CD14-positive monocyte (primary cell): ENCODE measurements at regions not wholly inside any gene's neighbourhood (a gene's known extent, or its start where the extent isn't known, plus 50 kb on each side); places are given as distances from the start of the nearest gene placed in this dataset.

Experiments
- DNase-seq, 3 donors: peaks; one replicate each; pipeline ENCODE4 v3.0.0-alpha.2; 2011 to 2022
- H2AFZ ChIP-seq: 2 replicates; pipeline ENCODE4 v1.6.0; 2012; ENCODE audit warnings: mild to moderate bottlenecking, low read depth, low read length, inconsistent platforms; ENCODE audit not compliant: insufficient read depth, poor library complexity, severe bottlenecking
- H3K27ac ChIP-seq, 2 donors: 1 replicate in 1 of 2; 2 replicates in 1 of 2; pipeline ENCODE4 v1.5.1; 2012 to 2013; ENCODE audit warnings: low read length in 2 of 2, control low read depth in 1 of 2, inconsistent platforms in 1 of 2, low read depth in 1 of 2, mild to moderate bottlenecking in 1 of 2
- H3K27me3 ChIP-seq, 2 donors: one replicate each; pipeline versions ENCODE4 v1.6.0 to v1.6.1; 2011 to 2013; ENCODE audit warnings: low read length in 2 of 2; ENCODE audit not compliant: control insufficient read depth in 2 of 2, insufficient read depth in 2 of 2
- H3K36me3 ChIP-seq, 2 donors: replicated peaks in 1 of 2; 1 replicate in 1 of 2; 2 replicates in 1 of 2; pipeline versions ENCODE4 v1.5.1 to v1.6.1; 2012 to 2013; ENCODE audit warnings: low read length in 2 of 2, control low read depth in 1 of 2, inconsistent platforms in 1 of 2, mild to moderate bottlenecking in 1 of 2; ENCODE audit not compliant: insufficient read depth in 2 of 2, control insufficient read depth in 1 of 2
- H3K4me1 ChIP-seq, 2 donors: 1 replicate in 1 of 2; 2 replicates in 1 of 2; pipeline versions ENCODE4 v1.5.1 to v1.6.1; 2012 to 2013; ENCODE audit warnings: low read length in 2 of 2, control low read depth in 1 of 2, inconsistent platforms in 1 of 2, mild to moderate bottlenecking in 1 of 2, moderate library complexity in 1 of 2; ENCODE audit not compliant: insufficient read depth in 2 of 2, control insufficient read depth in 1 of 2
- H3K4me2 ChIP-seq: replicated peaks from 2 replicates; pipeline ENCODE3; 2012; ENCODE audit warnings: low read length, moderate library complexity, mild to moderate bottlenecking; ENCODE audit not compliant: poor library complexity, severe bottlenecking; ENCODE audit errors: extremely low read depth
- H3K4me3 ChIP-seq, 3 experiments: fragments of 200-600 bp in 1 of 3; sonication (generic) in 1 of 3; replicated peaks in 1 of 3; 1 replicate in 2 of 3; 2 replicates in 1 of 3; pipeline ENCODE4 v1.5.1; 2011 to 2013; ENCODE audit warnings: low read length in 3 of 3, mild to moderate bottlenecking in 3 of 3, control low read depth in 2 of 3, low read depth in 2 of 3, inconsistent platforms in 1 of 3, moderate library complexity in 1 of 3
- H3K79me2 ChIP-seq: 2 replicates; pipeline ENCODE4 v1.6.0; 2012; ENCODE audit warnings: mild to moderate bottlenecking, control low read depth, inconsistent platforms, low read length, moderate library complexity; ENCODE audit not compliant: insufficient read depth
- H3K9ac ChIP-seq: 2 replicates; pipeline ENCODE4 v1.6.0; 2017; ENCODE audit warnings: low read length, mild to moderate bottlenecking; ENCODE audit not compliant: insufficient read depth, poor library complexity, severe bottlenecking
- H3K9me3 ChIP-seq, 2 donors: replicated peaks in 1 of 2; 1 replicate in 1 of 2; 2 replicates in 1 of 2; pipeline versions ENCODE4 v1.5.1 to v1.6.1; 2012 to 2013; ENCODE audit warnings: low read length in 2 of 2, control low read depth in 1 of 2; ENCODE audit not compliant: control insufficient read depth in 1 of 2, insufficient read depth in 1 of 2
- H4K20me1 ChIP-seq: 2 replicates; pipeline ENCODE4 v1.6.0; 2012; ENCODE audit warnings: mild to moderate bottlenecking, low read length, control low read depth, moderate library complexity; ENCODE audit not compliant: insufficient read depth
- H3K27ac Mint-ChIP-seq, 7 donors: one replicate each; pipeline ENCODE4 v1.8.0; 2020; ENCODE audit warnings: mild to moderate bottlenecking in 7 of 7, mixed read lengths in 7 of 7, moderate library complexity in 6 of 7, inconsistent platforms in 2 of 7
- H3K27me3 Mint-ChIP-seq, 3 donors: one replicate each; pipeline ENCODE4 v1.8.0; 2021 to 2022; ENCODE audit warnings: low read depth in 3 of 3, mild to moderate bottlenecking in 3 of 3, mixed read lengths in 3 of 3, moderate library complexity in 3 of 3, inconsistent platforms in 1 of 3
- H3K36me3 Mint-ChIP-seq, 2 donors: one replicate each; pipeline ENCODE4 v1.8.0; 2020; ENCODE audit warnings: mixed read lengths in 2 of 2, inconsistent platforms in 1 of 2, mild to moderate bottlenecking in 1 of 2
- H3K4me1 Mint-ChIP-seq: one replicate; pipeline ENCODE4 v1.8.0; 2020; ENCODE audit warnings: mild to moderate bottlenecking, mixed read lengths
- H3K4me3 Mint-ChIP-seq, 2 donors: one replicate each; pipeline ENCODE4 v1.8.0; 2020; ENCODE audit warnings: mild to moderate bottlenecking in 2 of 2, mixed read lengths in 2 of 2, moderate library complexity in 1 of 2
- H3K9me3 Mint-ChIP-seq, 7 donors: one replicate each; pipeline ENCODE4 v1.8.0; 2020 to 2022; ENCODE audit warnings: mixed read lengths in 7 of 7, mild to moderate bottlenecking in 6 of 7, moderate library complexity in 6 of 7, inconsistent platforms in 2 of 7
- WGBS: methylation state at CpG from one replicate; pipeline ENCODE4 v1.1.5; 2013; ENCODE audit warnings: missing lambda C conversion rate; ENCODE audit not compliant: insufficient coverage; 5-methylcytosine and 5-hydroxymethylcytosine counted together
- intact Hi-C, 2 donors: fragments of 100-400 bp; cut with micrococcal nuclease; formaldehyde crosslinking; loops; one replicate each; pipeline versions ENCODE4 v1.15.0 to v1.15.1; 2023
- TF ChIP-seq, protein P1 (sequence below): fragments of 200-600 bp; IDR thresholded peaks from one replicate; pipeline ENCODE4 v1.8.0; 2022; ENCODE audit warnings: antibody characterized with exemption, mild to moderate bottlenecking

DNA sequence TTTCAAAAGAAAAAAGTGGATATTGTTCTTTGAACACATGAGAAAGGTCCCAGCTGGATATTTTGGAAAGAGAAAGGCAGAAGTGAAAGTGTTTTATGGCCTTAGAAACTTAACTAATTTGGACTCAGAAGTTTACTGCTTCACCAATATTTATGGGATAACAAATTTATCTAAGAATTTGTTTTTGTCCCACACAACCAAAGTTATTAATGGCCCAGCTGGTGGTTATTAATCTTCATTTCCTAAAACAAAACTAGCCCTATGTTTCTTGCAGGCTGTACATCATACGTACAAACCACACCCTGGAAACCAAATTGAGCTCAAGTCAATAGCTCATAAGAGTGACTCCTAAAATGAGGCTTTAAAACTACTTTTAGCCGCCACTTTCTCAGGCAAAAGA is 372.9 kb upstream of the LMCD1 start:
- intact Hi-C loops: no loop called here
- no peaks in the 10 kb centered on the region for H3K4me1 ChIP-seq
- no peaks in the 10 kb centered on the region for H3K36me3 ChIP-seq
- Mint-ChIP-seq H3K36me3 (no peaks in the 10 kb centered on the region), H3K27me3 (no peaks in the 10 kb centered on the region), H3K4me3 (no peak overlapping the region), H3K9me3 (peaks cover 0 to 9% (median 2%) of the 10 kb centered on the region in 7 donors), H3K4me1 (no peaks in the 10 kb centered on the region), H3K27ac (no peak overlapping the region)
- H2AFZ ChIP-seq: no peak overlapping the region
- H3K27ac ChIP-seq: no peak overlapping the region
- no peak overlapping the region for H3K9ac ChIP-seq
- TF ChIP-seq, protein P1, sequence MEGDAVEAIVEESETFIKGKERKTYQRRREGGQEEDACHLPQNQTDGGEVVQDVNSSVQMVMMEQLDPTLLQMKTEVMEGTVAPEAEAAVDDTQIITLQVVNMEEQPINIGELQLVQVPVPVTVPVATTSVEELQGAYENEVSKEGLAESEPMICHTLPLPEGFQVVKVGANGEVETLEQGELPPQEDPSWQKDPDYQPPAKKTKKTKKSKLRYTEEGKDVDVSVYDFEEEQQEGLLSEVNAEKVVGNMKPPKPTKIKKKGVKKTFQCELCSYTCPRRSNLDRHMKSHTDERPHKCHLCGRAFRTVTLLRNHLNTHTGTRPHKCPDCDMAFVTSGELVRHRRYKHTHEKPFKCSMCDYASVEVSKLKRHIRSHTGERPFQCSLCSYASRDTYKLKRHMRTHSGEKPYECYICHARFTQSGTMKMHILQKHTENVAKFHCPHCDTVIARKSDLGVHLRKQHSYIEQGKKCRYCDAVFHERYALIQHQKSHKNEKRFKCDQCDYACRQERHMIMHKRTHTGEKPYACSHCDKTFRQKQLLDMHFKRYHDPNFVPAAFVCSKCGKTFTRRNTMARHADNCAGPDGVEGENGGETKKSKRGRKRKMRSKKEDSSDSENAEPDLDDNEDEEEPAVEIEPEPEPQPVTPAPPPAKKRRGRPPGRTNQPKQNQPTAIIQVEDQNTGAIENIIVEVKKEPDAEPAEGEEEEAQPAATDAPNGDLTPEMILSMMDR: no peak
- H3K4me2 ChIP-seq: no peak overlapping the region
- H4K20me1 ChIP-seq: no peaks in the 10 kb centered on the region
- H3K4me3 ChIP-seq: no peak overlapping the region
- H3K79me2 ChIP-seq: no peaks in the 10 kb centered on the region
- no peak for DNase-seq
- no peaks in the 10 kb centered on the region for H3K27me3 ChIP-seq
- 100% methylated on average over 1 of the region's 2 CpGs for WGBS
- H3K9me3 ChIP-seq: no peaks in the 10 kb centered on the region

DNA sequence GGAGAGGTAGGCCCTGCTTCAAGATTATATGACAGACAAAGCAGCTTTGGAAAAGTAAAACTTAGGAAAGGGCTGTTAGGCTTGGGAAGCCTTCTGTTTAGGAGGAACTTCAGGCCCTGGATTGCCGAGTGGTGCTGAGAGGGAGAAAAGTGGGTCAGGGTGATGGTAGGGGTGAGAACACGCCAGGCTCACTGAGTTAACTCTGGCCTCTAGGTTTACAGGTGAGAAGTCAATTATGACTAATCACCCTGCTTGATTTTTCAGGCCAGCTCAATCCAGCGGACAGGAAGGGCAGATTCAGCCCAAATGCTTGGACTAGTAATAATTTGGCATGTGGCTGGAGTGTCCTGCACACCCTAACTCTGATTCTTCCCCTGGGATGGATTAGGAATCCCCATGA is 365.1 kb upstream of the LMCD1 start:
- peaks cover 0 to 2% (median 0%) of the 10 kb centered on the region in 3 donors for H3K27me3 Mint-ChIP-seq
- H3K4me3 ChIP-seq: no peak overlapping the region

More for the DNA sequence above, 365.1 kb upstream of the LMCD1 start:
- no peaks in the 10 kb centered on the region for H3K9me3 ChIP-seq
- H3K27ac ChIP-seq: no peak overlapping the region
- no peak overlapping the region for H3K4me2 ChIP-seq
- no peak for DNase-seq
- intact Hi-C loops: no loop called here
- Mint-ChIP-seq H3K4me1 (no peaks in the 10 kb centered on the region), H3K36me3 (no peaks in the 10 kb centered on the region), H3K27ac (no peak overlapping the region), H3K4me3 (no peak overlapping the region), H3K9me3 (peaks cover 0 to 7% (median 0%) of the 10 kb centered on the region in 7 donors)
- no peaks in the 10 kb centered on the region for H3K4me1 ChIP-seq
- no peaks in the 10 kb centered on the region for H4K20me1 ChIP-seq
- no peaks in the 10 kb centered on the region for H3K27me3 ChIP-seq
- no peak overlapping the region for H3K9ac ChIP-seq
- TF ChIP-seq, protein P1: no peak
- 95% methylated on average over 2 of the region's 3 CpGs for WGBS
- H3K36me3 ChIP-seq: no peaks in the 10 kb centered on the region
- no peaks in the 10 kb centered on the region for H3K79me2 ChIP-seq
- H2AFZ ChIP-seq: no peak overlapping the region
